Suprapubic skin (tissue), 4 donors: ENCODE measurements at regions not wholly inside any gene's neighbourhood (a gene's known extent, or its start where the extent isn't known, plus 50 kb on each side); places are given as distances from the start of the nearest gene placed in this dataset.

ENCODE experiments used
- DNase-seq, 2 donors: peaks; one replicate each; pipeline ENCODE4 v3.0.0-alpha.2; 2019; ENCODE audit warnings: low spot score in 2 of 2
- H3K27ac ChIP-seq: fragments of 200-600 bp; sonication (generic); one replicate; pipeline ENCODE4 v1.5.1; 2019
- H3K27me3 ChIP-seq: fragments of 200-600 bp; sonication (generic); one replicate; pipeline ENCODE4 v1.5.1; 2019
- H3K36me3 ChIP-seq: fragments of 200-600 bp; sonication (generic); one replicate; pipeline ENCODE4 v1.5.1; 2019
- H3K4me1 ChIP-seq: fragments of 200-600 bp; sonication (generic); one replicate; pipeline ENCODE4 v1.5.1; 2019
- H3K4me3 ChIP-seq: fragments of 200-600 bp; sonication (generic); one replicate; pipeline ENCODE4 v1.5.1; 2019; ENCODE audit warnings: mild to moderate bottlenecking
- H3K9me3 ChIP-seq: fragments of 200-600 bp; sonication (generic); one replicate; pipeline ENCODE4 v1.5.1; 2019
- EP300 ChIP-seq: sonication (generic); formaldehyde crosslinking; IDR thresholded peaks from one replicate; pipeline ENCODE4 v1.6.1; 2017; ENCODE audit warnings: antibody characterized with exemption
- POLR2A ChIP-seq, 2 donors: fragments of 450-650 bp; IDR thresholded peaks; one replicate each; pipeline ENCODE4 v1.6.1; 2017; ENCODE audit warnings: antibody characterized with exemption in 2 of 2, mild to moderate bottlenecking in 2 of 2, moderate library complexity in 2 of 2
- POLR2AphosphoS5 ChIP-seq, 3 donors: sonication (generic); formaldehyde crosslinking; IDR thresholded peaks; one replicate each; pipeline ENCODE4 v1.6.1; 2017; ENCODE audit warnings: antibody characterized with exemption in 3 of 3
- WGBS: methylation state at CpG from one replicate; pipeline ENCODE4 v1.1.5; 2018; 5-methylcytosine and 5-hydroxymethylcytosine counted together
- TF ChIP-seq, protein P1 (sequence below), 2 donors: fragments of 200-600 bp in 1 of 2; fragments of 450-650 bp in 1 of 2; sonication (generic) in 1 of 2; IDR thresholded peaks; one replicate each; pipeline ENCODE4 v1.5.1; 2016 to 2019; ENCODE audit warnings: antibody characterized with exemption in 2 of 2, mild to moderate bottlenecking in 1 of 2, moderate library complexity in 1 of 2

DNA sequence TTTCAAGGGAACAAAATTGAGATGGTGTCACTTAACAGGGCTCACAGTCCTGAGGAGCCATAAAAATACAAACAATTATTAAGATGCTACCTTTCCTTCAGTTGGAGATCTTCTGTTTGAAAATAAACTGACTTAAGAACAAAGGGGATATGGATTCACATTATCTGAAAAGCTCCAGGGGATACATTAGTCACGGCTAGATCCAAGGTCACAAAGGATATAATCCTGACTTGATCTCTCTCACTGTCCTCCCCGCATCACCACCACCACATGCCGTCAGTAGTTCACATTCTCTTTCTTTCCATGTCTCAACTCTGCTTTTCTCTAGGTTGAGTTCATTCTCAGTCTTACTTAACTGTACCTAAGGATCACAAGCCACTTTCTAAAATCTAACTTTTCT lies 530.4 kb upstream of the MARCKS start:
- Histone ChIP-seq H3K36me3 (no peaks in the 10 kb centered on the region), H3K27ac (no peak overlapping the region), H3K4me1 (no peaks in the 10 kb centered on the region), H3K9me3 (no peaks in the 10 kb centered on the region), H3K27me3 (no peaks in the 10 kb centered on the region), H3K4me3 (no peak overlapping the region)
- WGBS = 88% methylated on average over 3 of the region's 3 CpGs
- DNase-seq = no peak
- TF ChIP-seq EP300 (no peak), POLR2AphosphoS5 (IDR thresholded peaks at IDR 0.05) (no peak), POLR2A (IDR thresholded peaks at IDR 0.05) (no peak)
- TF ChIP-seq, protein P1, sequence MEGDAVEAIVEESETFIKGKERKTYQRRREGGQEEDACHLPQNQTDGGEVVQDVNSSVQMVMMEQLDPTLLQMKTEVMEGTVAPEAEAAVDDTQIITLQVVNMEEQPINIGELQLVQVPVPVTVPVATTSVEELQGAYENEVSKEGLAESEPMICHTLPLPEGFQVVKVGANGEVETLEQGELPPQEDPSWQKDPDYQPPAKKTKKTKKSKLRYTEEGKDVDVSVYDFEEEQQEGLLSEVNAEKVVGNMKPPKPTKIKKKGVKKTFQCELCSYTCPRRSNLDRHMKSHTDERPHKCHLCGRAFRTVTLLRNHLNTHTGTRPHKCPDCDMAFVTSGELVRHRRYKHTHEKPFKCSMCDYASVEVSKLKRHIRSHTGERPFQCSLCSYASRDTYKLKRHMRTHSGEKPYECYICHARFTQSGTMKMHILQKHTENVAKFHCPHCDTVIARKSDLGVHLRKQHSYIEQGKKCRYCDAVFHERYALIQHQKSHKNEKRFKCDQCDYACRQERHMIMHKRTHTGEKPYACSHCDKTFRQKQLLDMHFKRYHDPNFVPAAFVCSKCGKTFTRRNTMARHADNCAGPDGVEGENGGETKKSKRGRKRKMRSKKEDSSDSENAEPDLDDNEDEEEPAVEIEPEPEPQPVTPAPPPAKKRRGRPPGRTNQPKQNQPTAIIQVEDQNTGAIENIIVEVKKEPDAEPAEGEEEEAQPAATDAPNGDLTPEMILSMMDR (IDR thresholded peaks at IDR 0.05) = no peak

DNA sequence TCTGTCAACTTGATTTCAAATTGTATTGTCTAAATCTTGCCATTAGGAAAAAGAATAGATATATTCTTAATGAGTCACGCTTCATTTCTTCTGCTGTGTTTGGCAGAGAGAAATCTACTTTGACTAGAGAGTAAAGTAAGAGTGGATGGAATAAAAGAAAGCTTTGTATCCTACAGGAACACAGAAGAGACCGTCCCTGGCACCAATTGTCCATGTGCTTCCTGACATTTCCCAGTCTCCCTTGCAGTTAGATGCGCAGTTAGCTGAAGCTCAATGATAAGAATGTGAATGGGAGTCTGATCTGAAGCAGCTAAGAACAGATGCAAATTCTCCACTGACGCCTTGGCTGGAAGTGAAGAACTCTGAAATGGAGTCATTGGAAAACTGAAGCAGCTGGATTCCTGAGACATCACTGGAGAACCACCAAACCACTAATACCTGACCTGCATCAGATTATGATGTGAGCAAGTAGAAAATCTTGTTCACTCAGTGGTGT lies 528.2 kb upstream of the MARCKS start:
- no peak overlapping the region for H3K27ac ChIP-seq
- no peaks in the 10 kb centered on the region for H3K36me3 ChIP-seq
- H3K4me3 ChIP-seq = no peak overlapping the region
- 71% methylated on average over 4 of the region's 4 CpGs for WGBS
- DNase-seq = no peak
- H3K4me1 ChIP-seq = no peaks in the 10 kb centered on the region
- H3K9me3 ChIP-seq = no peaks in the 10 kb centered on the region
- no peaks in the 10 kb centered on the region for H3K27me3 ChIP-seq
- TF ChIP-seq EP300 = no peak
- no peak for TF ChIP-seq POLR2A (IDR thresholded peaks at IDR 0.05)
- TF ChIP-seq POLR2AphosphoS5 (IDR thresholded peaks at IDR 0.05) = no peak
- TF ChIP-seq, protein P1 (IDR thresholded peaks at IDR 0.05) = no peak

DNA sequence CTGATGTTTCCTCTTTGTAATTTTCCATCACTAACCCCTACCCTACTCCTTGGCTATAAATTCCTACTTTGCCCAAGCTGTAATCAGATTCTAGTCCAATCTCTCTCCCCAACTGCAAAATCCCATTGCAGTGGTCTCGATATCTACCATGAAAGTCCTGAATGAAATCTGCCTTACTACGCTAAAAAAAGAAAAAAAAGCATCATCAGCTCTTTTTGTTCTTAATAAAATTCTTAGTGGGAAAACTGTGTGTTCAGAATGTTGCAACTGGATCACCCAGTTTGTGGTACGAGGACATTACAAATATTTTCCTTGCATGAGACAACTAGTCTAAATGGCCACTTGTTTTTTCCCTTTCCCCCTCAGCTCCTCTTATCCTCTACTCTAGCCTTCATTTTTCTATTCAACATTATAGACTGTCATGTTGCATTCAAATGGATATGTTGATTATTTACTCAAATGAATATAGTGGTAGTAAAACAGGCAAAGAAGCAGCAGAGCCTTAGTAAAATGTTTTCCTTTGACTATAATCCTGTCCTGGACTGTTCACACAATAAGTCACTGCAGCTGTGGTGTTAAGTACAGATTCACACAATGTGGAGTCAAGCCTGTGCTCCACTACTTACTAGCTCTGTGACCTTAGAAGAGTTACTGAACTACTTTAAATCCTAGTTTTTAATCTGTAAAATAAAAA lies 527.1 kb upstream of the MARCKS start:
- DNase-seq = no peak
- no peaks in the 10 kb centered on the region for H3K36me3 ChIP-seq
- H3K4me3 ChIP-seq = no peak overlapping the region
- no peak overlapping the region for H3K27ac ChIP-seq
- TF ChIP-seq EP300 (no peak), POLR2AphosphoS5 (IDR thresholded peaks at IDR 0.05) (no peak), POLR2A (IDR thresholded peaks at IDR 0.05) (no peak)
- TF ChIP-seq, protein P1 (IDR thresholded peaks at IDR 0.05) = no peak
- H3K9me3 ChIP-seq = no peaks in the 10 kb centered on the region
- H3K4me1 ChIP-seq = no peaks in the 10 kb centered on the region
- 83% methylated on average over 3 of the region's 3 CpGs for WGBS
- no peaks in the 10 kb centered on the region for H3K27me3 ChIP-seq

DNA sequence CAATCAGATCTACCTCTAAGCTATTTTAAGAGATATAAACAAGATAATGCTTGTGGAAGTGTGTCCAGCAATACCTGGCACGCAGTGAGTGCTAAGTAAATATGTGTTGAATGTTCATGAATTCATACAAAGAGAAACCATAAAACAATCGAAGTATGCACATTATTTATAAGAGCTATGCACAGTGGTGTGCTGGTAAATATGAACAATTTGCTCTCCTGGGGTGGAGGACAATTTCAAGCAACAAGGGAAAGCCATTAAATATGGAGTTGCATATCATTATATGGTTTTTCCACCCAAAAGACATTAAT lies 526.6 kb upstream of the MARCKS start:
- no peak for DNase-seq
- 62% methylated on average over 2 of the region's 2 CpGs for WGBS
- no peaks in the 10 kb centered on the region for H3K9me3 ChIP-seq
- H3K36me3 ChIP-seq = no peaks in the 10 kb centered on the region
- no peak for TF ChIP-seq POLR2A (IDR thresholded peaks at IDR 0.05)
- no peak for TF ChIP-seq EP300
- H3K27me3 ChIP-seq = no peaks in the 10 kb centered on the region
- no peaks in the 10 kb centered on the region for H3K4me1 ChIP-seq
- no peak overlapping the region for H3K4me3 ChIP-seq
- H3K27ac ChIP-seq = no peak overlapping the region

GRCh38 chr6:113331021-113331420 lies 526.1 kb upstream of the MARCKS start:
- no peak for DNase-seq
- no peaks in the 10 kb centered on the region for H3K9me3 ChIP-seq
- no peaks in the 10 kb centered on the region for H3K4me1 ChIP-seq
- H3K36me3 ChIP-seq = no peaks in the 10 kb centered on the region
- H3K27me3 ChIP-seq = no peaks in the 10 kb centered on the region
- no peak overlapping the region for H3K4me3 ChIP-seq
- TF ChIP-seq, protein P1 (IDR thresholded peaks at IDR 0.05) = no peak
- TF ChIP-seq POLR2AphosphoS5 (IDR thresholded peaks at IDR 0.05) (no peak), EP300 (no peak), POLR2A (IDR thresholded peaks at IDR 0.05) (no peak)
- H3K27ac ChIP-seq = no peak overlapping the region

GRCh38 chr6:113338644-113339043 lies 518.5 kb upstream of the MARCKS start:
- TF ChIP-seq POLR2A (IDR thresholded peaks at IDR 0.05) (no peak), EP300 (no peak), POLR2AphosphoS5 (IDR thresholded peaks at IDR 0.05) (no peak)
- TF ChIP-seq, protein P1 (IDR thresholded peaks at IDR 0.05) = no peak
- H3K9me3 ChIP-seq = no peaks in the 10 kb centered on the region
- H3K36me3 ChIP-seq = no peaks in the 10 kb centered on the region
- no peak overlapping the region for H3K27ac ChIP-seq
- no peak for DNase-seq
- no peak overlapping the region for H3K4me3 ChIP-seq
- no peaks in the 10 kb centered on the region for H3K27me3 ChIP-seq
- no peaks in the 10 kb centered on the region for H3K4me1 ChIP-seq
